HCT116 (cell line): ENCODE measurements at regions not wholly inside any gene's neighbourhood (a gene's known extent, or its start where the extent isn't known, plus 50 kb on each side); places are given as distances from the start of the nearest gene placed in this dataset.

ENCODE experiments used
- CEBPB ChIP-seq: IDR thresholded peaks from 2 replicates; pipeline ENCODE4 v1.6.1; 2012; ENCODE audit warnings: low read depth
- EZH2 ChIP-seq: fragments of 200-600 bp; sonication (generic); IDR thresholded peaks from 2 replicates; pipeline ENCODE4 v1.6.1; 2017; ENCODE audit warnings: antibody characterized with exemption, mixed run types
- EZH2phosphoT487 ChIP-seq: fragments of 200-600 bp; IDR thresholded peaks from 2 replicates; pipeline ENCODE4 v1.6.1; 2018; ENCODE audit warnings: antibody characterized with exemption, borderline replicate concordance
- POLR2A ChIP-seq: IDR thresholded peaks from 2 replicates; pipeline ENCODE4 v1.7.0; 2011; ENCODE audit warnings: borderline replicate concordance; ENCODE audit not compliant: insufficient read depth, insufficient read length; ENCODE audit errors: extremely low read depth
- YY1 ChIP-seq: IDR thresholded peaks from 2 replicates; pipeline ENCODE4 v1.6.1; 2011; ENCODE audit warnings: low read length, low read depth, moderate library complexity, mild to moderate bottlenecking; ENCODE audit not compliant: insufficient replicate concordance; ENCODE audit errors: extremely low read depth
- TF ChIP-seq, protein P1 (sequence below), 3 experiments: fragments of 200-600 bp in 1 of 3; sonication (generic) in 1 of 3; IDR thresholded peaks in 2 of 3; conservative IDR thresholded peaks in 1 of 3; 2 replicates each; pipeline ENCODE4 v1.5.1; 2012 to 2017; ENCODE audit warnings: low read depth in 2 of 3, low read length in 2 of 3, antibody characterized with exemption in 1 of 3, borderline replicate concordance in 1 of 3, control low read depth in 1 of 3, mild to moderate bottlenecking in 1 of 3, mixed read lengths in 1 of 3, mixed run types in 1 of 3, moderate library complexity in 1 of 3; ENCODE audit not compliant: insufficient read depth in 1 of 3
- TF ChIP-seq, protein P2 (sequence below): IDR thresholded peaks from 2 replicates; pipeline ENCODE4 v1.6.1; 2012; ENCODE audit warnings: low read depth
- TF ChIP-seq, protein P3 (sequence below): IDR thresholded peaks from 2 replicates; pipeline ENCODE4 v1.6.1; 2012

DNA sequence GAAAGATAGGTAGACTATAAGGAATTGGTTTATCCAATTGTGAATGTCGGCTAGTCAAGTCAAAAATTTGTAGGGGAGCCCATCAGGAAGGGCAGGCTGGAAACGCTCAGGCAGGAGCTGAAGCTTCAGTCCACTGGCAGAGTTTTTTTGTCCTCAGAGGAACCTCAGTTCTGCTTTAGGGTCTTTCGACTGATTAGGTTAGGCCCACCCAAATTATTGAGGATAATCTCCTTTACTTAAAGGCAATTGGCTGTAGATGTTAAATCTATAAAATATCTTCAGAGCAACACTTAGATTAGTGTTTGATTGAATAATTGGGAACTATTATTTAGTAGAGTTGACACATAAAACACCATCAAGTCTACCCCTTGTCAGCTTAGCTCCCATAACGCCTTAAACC is 105.5 kb upstream of the ARHGAP5 start:
- TF ChIP-seq CEBPB (no peak), POLR2A (no peak), EZH2 (no peak), EZH2phosphoT487 (no peak), YY1 (no peak)
- TF ChIP-seq, protein P1, sequence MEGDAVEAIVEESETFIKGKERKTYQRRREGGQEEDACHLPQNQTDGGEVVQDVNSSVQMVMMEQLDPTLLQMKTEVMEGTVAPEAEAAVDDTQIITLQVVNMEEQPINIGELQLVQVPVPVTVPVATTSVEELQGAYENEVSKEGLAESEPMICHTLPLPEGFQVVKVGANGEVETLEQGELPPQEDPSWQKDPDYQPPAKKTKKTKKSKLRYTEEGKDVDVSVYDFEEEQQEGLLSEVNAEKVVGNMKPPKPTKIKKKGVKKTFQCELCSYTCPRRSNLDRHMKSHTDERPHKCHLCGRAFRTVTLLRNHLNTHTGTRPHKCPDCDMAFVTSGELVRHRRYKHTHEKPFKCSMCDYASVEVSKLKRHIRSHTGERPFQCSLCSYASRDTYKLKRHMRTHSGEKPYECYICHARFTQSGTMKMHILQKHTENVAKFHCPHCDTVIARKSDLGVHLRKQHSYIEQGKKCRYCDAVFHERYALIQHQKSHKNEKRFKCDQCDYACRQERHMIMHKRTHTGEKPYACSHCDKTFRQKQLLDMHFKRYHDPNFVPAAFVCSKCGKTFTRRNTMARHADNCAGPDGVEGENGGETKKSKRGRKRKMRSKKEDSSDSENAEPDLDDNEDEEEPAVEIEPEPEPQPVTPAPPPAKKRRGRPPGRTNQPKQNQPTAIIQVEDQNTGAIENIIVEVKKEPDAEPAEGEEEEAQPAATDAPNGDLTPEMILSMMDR (IDR thresholded peaks at IDR 0.05 in 2 of 3, conservative IDR thresholded peaks at IDR 0.05 in 1 of 3; ENCODE audit: borderline replicate concordance in 1 of 3, insufficient read depth in 1 of 3, low read depth in 2 of 3, low read length in 2 of 3), result no peak
- TF ChIP-seq, protein P2, sequence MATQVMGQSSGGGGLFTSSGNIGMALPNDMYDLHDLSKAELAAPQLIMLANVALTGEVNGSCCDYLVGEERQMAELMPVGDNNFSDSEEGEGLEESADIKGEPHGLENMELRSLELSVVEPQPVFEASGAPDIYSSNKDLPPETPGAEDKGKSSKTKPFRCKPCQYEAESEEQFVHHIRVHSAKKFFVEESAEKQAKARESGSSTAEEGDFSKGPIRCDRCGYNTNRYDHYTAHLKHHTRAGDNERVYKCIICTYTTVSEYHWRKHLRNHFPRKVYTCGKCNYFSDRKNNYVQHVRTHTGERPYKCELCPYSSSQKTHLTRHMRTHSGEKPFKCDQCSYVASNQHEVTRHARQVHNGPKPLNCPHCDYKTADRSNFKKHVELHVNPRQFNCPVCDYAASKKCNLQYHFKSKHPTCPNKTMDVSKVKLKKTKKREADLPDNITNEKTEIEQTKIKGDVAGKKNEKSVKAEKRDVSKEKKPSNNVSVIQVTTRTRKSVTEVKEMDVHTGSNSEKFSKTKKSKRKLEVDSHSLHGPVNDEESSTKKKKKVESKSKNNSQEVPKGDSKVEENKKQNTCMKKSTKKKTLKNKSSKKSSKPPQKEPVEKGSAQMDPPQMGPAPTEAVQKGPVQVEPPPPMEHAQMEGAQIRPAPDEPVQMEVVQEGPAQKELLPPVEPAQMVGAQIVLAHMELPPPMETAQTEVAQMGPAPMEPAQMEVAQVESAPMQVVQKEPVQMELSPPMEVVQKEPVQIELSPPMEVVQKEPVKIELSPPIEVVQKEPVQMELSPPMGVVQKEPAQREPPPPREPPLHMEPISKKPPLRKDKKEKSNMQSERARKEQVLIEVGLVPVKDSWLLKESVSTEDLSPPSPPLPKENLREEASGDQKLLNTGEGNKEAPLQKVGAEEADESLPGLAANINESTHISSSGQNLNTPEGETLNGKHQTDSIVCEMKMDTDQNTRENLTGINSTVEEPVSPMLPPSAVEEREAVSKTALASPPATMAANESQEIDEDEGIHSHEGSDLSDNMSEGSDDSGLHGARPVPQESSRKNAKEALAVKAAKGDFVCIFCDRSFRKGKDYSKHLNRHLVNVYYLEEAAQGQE, result no peak
- TF ChIP-seq, protein P3, sequence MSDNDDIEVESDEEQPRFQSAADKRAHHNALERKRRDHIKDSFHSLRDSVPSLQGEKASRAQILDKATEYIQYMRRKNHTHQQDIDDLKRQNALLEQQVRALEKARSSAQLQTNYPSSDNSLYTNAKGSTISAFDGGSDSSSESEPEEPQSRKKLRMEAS, result no peak
